DOHH2 (cell line): ENCODE measurements at regions not wholly inside any gene's neighbourhood (a gene's known extent, or its start where the extent isn't known, plus 50 kb on each side); places are given as distances from the start of the nearest gene placed in this dataset.

Experiments
- CTCF ChIP-seq: fragments of 200-600 bp; sonication (generic); IDR thresholded peaks from one replicate; pipeline ENCODE4 v1.5.1; 2014; ENCODE audit warnings: antibody characterized with exemption, mild to moderate bottlenecking, low read depth, low read length; ENCODE audit not compliant: poor library complexity, severe bottlenecking
- EZH2phosphoT487 ChIP-seq: fragments of 200-600 bp; sonication (generic); IDR thresholded peaks from 2 replicates; pipeline ENCODE4 v1.6.1; 2017; ENCODE audit warnings: borderline replicate concordance, mild to moderate bottlenecking, antibody characterized with exemption, low read length, moderate library complexity, mixed read lengths

DNA sequence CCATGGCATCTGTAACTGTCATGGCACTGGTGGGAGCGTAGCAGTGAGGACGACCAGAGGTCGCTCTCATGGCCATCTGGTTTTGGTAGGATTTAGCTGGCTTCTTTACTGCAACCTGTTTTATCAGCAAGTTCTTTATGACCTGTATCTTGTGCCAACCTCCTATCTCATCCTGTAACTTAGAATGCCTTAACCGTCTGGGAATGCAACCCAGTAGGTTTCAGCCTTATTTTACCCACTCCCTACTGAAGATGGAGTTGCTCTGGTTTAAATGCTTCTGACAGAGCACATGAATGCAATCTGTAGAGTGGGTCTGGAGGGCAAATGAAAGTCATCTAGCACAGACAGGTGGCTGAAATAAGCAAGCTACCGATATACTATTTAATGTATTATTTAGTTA lies 55.3 kb upstream of the OPN4 start:
- no peak for TF ChIP-seq CTCF
- no peak for TF ChIP-seq EZH2phosphoT487
